ENCODE measurements at regions not wholly inside any gene's neighbourhood (a gene's known extent, or its start where the extent isn't known, plus 50 kb on each side); places are given as distances from the start of the nearest gene placed in this dataset.
"Not testable (repeated sequence)": the region's sequence is repeated elsewhere in the genome, so short reads cannot be mapped to it uniquely, and the experiment has no call there.

DNA sequence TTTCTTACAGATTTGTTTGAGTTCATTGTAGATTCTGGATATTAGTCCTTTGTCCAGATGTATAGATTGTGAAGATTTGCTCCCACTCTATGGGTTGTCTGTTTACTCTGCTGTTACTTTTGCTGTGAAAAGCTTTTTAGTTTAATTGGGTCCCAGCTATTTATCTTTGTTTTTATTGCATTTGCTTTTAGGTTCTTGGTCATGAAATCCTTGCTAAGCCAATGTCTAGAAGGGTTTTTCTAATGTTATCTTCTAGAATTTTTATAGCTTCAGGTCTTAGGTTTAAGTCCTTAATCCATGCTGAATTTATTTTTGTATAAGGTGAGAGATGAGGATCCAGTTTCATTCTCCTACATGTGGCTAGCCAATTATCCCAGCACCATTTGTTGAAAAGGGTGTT is 81.2 kb upstream of the NDST4 start:
- not testable (repeated sequence) for H3K4me3 ChIP-seq (ENCODE audit: low read depth, low read length)

DNA sequence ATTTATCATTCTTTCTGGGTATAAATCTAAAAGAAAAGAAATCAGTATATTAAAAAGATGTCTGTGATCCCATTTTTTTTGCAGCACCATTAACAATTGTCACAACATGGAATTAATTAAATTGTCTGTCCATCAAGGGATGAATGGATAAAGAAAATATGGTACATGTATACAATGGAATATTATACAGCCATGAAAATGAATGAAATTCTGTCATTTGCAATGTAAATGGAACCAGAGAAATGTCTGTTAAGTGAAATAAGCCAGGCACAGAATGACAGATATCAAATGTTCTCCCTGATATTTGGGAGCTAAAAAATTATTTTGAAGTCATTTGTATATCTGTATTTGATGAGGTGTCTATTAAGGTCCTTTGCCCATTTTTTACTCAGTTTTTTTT is 77.1 kb upstream of the NDST4 start:
- no peak overlapping the region for H3K4me3 ChIP-seq (ENCODE audit: low read depth, low read length)

DNA sequence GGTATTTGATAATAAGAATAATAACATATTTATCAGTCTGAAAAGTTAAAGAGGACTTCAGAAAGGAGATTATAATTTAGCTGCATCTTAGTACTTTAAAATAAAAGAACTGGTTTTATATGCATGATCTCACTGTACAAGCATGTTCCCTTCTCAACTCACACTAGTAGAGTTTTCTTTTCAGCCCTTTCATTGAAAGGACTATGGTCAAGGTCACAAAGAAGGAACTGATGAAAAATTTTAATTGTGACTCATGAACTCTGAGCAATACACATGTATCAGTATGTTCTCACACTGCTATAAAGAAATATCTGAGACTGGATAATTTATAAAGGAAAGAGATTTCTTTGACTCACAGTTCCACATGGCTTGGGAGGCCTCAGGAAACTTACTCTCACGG is 73.7 kb upstream of the NDST4 start:
- no peak overlapping the region for H3K4me3 ChIP-seq (ENCODE audit: low read depth, low read length)

DNA sequence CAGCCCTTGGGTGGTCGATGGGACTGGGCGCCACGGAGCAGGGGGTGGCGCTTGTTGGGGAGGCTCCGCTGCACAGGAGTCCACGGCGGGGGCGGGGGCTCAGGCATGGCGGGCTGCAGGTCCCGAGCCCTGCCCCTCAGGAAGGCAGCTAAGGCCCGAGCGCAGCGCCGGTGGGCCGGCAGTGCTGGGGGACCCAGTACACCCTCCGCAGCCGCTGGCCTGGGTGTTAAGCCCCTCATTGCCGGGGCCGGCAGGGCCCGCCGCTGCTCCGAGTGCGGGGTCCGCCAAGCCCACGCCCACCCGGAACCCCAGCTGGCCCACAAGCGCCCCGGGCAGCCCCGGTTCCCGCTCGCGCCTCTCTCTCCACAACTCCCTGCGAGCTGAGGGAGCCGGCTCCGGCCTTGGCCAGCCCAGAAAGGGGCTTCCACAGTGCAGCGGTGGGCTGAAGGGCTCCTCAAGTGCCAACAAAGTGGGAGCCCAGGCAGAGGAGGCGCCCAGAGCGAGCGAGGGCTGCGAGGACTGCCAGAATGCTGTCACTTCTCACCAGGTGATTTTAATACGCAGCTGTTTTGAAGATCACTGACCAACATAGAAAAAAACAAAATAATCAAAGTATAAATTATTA is 66.1 kb upstream of the NDST4 start:
- H3K4me3 ChIP-seq (ENCODE audit: low read depth, low read length), result not testable (repeated sequence)

DNA sequence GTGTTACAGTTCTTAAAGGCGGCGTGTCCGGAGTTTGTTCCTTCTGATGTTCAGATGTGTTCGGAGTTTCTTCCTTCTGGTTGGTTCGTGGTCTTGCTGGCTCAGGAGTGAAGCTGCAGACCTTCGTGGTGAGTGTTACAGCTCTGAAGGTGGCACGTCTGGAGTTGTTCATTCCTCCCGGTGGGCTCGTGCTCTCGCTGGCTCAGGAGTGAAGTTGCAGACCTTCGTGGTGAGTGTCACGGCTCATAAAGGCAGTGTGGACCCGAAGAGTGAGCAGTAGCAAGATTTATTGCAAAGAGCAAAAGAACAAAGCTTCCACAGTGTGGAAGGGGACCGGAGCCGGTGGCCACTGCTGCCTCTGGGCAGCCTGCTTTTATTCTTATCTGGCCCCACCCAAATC is 65.3 kb upstream of the NDST4 start:
- H3K4me3 ChIP-seq (ENCODE audit: low read depth, low read length), result not testable (repeated sequence)

DNA sequence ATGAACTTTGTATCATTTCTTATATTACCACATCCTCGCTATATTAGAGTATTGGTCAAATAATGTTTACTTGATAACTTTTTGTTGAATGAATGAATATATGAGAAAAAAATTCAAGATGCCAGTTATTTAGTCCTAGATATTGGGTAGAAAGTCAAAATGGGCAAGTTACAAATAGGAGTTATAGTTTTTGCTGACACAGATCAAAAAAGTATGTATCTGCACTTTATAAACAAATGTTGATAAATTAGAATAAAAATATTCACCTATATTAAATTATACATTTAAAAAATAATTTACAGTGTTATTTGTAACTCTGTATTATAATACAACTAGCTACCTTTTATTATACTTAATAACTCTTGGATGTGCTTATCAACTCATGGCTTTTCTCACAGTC is 57.8 kb upstream of the NDST4 start:
- no peak overlapping the region for H3K4me3 ChIP-seq (ENCODE audit: low read depth, low read length)

DNA sequence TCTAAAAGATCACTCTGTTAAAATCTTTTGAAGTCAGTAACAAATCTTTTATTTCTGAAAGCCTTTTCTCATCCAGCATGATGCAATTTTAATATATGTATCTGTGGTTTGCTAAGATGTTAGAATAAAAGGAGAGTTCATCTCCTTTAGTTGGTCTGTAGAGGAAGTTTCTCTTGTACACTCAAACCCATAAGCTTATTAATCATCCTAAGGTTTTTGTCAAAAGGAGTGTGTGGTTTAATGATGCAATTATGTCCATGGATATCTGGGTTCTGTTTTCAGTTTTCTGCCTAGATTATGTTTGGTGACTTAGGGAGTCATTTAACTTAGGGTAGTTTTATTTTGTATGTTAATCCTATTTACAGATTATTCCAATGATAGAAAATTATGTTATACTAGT is 52.1 kb upstream of the NDST4 start:
- H3K4me3 ChIP-seq (ENCODE audit: low read depth, low read length), result no peak overlapping the region
